Fibroblast of skin of abdomen (primary cell): ENCODE measurements at regions not wholly inside any gene's neighbourhood (a gene's known extent, or its start where the extent isn't known, plus 50 kb on each side); places are given as distances from the start of the nearest gene placed in this dataset.

Experiments used
- DNase-seq: peaks from one replicate; pipeline ENCODE4 v3.0.0-alpha.2; 2013

DNA sequence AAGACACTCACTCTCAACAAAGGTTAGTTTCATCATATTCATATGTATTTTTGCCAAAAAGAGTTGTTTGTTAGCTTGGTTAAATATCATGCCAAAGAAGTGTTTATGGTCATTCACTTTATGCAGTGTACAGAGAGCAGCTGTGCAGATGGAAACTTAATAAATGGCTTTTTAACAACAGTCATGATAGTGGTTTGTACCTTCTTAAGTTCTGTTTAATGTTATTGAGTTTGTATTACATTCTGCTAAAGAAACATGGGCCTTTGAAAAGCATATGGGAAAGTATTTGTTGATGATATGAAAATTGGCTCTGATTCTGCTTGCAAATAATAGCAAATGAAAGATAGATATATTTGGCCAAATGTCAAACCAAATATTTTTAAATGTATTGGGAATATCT lies 607.3 kb downstream of the NCAM2 start:
- no peak for DNase-seq

DNA sequence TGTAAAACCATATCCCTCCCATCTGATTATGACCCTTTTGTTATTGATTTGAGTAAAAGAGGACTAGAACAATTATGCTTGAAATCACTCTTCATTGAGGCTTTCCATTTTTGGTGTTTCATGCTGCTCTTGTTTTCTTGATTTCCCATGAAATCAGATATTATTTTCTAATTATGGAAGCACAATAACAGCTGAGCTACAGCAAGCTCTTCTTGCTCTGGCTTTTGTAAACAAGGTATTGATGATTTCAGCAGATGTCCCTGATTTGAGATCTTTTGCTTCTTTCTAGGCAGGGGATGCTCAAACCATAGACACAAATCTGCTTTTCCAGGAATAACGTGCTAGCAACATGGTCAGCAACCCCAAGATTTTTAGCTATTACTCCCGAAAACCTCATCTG lies 607.8 kb downstream of the NCAM2 start:
- DNase-seq = no peak

DNA sequence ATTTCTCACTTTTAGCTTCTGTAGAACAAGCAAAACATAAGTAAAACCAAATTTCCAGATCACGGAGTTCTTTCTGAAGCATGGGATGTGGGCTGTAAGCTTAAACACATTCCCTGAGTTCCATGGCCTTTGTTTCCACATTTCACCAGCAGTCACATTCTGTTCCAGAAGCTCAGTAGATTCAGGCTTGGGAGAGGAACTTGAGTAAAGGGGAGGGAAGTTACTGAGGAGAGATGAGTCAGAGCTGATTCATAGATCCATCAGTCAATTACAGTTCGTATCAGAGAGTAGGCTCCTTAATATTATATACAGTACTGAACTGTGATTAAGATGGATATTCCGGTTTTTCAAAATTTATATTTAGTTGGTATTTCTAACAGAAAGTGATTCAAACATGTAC lies 614.3 kb downstream of the NCAM2 start:
- DNase-seq = peak; percentile 94

DNA sequence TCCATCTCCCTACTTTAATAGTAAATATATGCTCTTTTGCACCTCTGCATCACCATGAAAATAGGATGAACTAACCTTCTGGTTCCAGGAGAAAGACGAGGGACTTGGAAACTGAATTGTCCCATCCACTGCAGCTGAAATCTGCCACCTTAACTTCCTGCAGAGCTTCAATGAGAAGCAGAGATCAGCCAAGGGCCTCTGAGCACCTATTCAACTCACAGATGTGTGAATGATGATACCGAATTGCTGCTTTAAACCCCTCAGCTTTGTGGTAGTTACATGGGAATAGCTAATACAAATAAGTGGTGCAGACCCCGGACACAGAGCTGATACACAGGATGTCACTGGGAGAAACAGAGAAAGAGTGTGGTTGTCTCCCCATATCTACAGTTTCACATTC lies 616.8 kb downstream of the NCAM2 start:
- no peak for DNase-seq

DNA sequence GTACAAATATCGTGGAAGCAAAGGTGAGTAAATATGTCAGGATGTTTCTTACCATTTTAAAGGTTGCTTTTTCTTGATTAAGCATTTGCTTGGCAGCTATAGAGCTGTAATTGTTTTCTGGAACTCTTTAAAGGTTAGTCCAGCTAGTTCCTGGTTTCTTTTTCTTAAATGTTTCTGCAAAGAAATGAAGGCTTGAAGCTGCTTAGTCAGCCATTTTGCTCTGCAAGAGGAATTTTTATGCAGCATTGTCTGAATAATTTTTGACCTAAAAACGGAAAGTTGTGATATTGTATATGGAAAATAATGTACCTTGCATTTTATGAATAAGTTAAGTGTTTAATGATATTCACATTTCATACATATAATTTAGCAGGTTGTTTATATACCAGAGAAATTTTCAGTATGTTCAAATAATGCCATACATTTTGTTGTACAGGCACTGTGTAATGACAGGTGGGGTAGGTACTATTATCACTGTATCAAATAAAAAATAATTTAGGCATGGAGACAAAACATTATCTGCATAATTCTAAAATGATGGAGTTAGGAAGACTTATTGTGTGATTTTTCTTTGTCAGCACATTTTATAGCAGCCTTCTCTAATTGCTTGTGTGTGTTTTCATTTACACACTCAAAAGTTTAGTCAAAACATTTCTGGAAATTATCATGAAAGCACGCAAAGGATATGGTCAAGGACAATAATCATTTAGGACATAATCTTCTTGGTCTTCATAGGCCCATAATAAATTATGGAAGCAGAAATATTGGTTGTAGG lies 624.4 kb downstream of the NCAM2 start:
- no peak for DNase-seq

DNA sequence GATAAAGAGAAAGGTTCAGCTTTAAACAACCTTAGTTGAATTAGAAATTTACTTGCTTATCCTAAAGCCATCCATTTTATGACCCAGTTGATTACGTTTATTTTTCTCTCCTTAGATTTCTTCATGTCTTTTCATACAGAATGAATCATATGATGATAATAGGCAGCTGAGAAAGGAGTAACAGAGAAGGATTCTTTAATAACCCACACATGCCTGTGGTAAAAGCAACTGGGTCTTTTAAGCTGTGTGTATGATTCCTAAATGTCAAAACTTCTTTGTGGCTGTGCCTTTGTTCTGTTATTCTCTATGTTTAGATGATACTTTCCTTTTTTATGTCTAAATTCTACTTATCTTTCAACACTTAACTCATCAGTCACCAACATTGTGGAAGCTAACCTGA lies 626.5 kb downstream of the NCAM2 start:
- DNase-seq = peak; percentile 83

DNA sequence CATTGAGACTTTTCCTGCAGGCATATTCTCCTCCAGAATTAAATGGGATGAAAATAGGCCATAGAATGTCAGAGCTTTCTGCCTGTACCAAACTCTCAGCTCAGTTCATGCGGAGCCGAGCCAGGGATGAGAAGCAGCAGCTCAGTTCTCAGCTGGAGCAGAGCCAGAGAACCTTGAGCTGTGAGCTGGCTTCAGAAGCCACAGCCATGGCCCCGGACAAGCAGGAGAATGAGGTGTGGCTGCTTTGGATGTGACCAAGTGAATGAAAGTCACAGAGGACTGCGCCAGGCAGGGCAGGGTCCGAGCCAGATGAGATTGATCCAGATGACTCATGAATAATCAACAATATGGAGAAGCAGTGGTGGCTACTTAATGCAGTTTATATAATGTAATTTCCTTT lies 633.8 kb downstream of the NCAM2 start:
- DNase-seq = peak; percentile 5

DNA sequence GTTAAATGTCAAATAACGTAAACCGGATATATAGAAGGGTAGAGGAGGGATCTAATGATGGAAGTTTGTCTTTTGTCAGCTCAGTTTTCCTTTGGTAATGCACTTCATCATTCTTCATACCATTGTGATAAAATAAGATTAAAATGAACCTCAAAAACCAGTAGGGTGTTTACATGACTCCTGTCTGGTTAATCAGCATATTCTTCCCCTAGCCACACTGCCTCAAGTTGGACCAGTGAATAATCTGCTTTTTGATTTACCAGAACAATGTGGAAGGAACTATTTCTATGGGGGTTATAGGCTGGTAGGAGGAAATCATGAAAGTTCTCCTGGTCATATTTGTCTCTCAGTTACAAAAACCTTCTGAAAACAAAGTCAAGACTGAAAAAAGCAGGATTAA lies 634.7 kb downstream of the NCAM2 start:
- no peak for DNase-seq

DNA sequence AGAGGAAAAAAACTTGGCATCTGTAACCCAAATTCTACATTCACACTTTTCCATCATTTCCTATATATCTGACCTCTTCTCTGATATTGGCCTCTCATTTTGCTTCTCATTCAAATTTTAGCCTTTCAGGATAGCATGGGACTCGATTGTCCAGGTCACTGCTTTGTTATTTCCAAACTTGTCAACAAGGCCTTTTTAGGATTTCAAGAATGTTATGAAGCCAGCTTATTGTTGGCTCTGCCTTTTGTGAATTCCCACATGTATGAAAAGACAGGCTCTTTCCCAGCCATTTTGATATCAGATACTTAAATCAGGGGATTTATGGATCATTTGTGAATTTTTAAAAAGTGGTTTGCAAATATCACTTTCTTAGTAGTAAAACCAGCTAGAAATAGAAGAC lies 663.5 kb downstream of the NCAM2 start:
- no peak for DNase-seq

DNA sequence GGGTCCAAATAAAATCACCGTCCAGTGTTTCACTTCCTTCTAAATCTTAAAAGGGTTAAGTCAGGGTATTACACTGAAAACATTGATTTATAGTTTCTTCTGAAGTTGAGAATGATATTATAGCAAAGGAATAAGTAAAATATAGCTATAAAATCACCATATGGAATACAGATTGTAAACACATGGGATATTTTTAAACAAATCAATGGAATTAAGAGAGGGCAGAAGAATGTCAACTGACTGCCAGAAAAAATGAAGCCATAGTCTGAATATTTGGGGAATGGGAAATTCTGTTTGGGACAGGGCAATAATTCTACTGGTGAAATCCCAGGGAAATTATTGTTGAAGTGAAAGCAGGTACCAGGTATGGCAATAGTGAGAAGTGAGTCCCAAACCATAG lies 664.6 kb downstream of the NCAM2 start:
- peak; percentile 56 for DNase-seq

DNA sequence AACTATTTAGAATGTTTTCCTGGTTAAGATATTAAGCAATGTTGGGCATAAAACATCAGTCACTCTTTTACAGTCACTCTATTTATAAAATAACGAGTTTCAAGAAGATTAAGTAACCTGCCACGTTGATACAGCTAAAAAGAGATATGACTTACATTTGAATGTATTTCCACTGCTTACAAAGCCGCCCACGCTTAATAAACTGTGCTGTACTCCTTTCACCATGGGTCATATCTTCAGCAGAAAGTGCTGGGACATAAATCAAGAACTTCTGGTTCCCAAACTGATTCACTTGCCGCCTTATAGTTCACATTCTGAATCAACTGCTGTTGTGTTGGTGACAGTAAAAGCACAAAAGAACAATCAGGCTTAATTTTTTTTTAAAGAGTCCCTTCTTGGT lies 666.7 kb downstream of the NCAM2 start:
- DNase-seq = no peak

DNA sequence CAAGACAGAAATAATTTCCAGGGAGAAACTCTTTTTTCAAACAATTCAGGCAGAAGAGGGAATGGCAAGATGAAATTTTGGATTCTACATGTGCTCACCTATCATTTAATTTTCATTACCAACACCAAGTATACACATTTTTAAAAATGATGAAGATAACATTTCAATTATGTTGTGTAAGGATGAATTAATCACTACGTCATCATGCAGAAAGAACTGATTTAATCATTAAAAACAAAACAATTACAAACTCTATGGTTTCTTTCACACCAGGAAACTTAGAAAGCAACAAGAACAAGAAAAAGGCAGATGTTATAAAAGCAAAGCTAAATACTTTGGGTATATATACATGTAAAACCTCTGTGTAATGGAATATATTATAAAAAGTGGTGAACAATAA lies 668.5 kb downstream of the NCAM2 start:
- DNase-seq = no peak

DNA sequence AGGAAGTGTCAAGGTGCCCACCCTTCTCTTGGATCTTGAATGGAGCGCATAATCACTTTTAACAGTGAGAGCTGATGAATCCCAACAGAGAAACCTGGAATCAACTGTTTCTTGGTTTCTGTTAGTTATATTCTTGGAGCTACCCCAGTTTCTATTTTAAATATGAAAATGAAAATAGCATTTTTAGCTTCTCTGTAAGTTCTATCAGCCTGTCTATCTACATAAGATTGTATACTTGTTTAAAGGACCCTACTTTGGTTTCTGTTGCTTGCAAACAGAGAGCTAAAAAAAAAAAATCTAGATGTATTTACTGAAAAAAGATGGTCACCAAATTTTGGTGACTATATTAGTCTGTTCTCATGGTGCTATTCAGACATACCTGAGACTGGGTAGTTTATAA lies 670.0 kb downstream of the NCAM2 start:
- DNase-seq = no peak

DNA sequence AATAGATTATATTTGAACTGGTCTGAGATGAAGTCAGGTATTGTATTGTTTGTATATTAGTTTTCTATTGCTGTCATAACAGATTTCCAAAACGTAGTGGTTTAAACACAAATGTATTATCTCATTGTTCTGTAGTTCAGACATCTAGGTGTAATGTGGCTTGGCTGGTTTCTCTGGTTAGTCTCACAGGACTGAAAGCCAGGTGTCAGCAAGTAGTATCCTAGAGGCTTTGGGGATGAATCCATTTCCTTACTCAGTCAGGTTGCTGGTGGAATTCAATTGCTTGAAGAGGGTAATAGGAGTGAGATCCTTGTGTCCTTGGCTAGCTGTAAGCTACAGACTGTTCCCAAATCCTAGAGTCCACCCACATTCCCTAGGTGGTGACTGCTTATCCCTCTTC lies 675.8 kb downstream of the NCAM2 start:
- no peak for DNase-seq

DNA sequence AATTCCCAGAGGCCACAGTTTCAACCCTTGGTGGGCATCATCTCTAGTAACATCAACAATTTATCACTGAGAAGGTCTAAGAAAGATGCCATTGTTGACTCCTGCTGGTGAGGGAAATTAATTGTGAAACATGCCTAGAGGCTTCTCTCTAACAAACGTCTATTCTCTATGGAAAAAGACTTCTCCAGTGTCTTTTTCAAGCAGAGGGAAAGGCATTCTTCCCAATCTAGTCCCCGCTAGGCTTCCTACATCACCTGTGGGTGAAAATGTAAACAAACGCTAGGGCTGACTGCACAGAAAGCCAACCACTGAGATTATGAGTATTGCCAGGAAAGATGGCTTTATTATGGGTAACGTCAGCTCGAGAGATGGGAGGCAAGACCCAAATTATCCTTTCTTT lies 677.4 kb downstream of the NCAM2 start:
- no peak for DNase-seq

DNA sequence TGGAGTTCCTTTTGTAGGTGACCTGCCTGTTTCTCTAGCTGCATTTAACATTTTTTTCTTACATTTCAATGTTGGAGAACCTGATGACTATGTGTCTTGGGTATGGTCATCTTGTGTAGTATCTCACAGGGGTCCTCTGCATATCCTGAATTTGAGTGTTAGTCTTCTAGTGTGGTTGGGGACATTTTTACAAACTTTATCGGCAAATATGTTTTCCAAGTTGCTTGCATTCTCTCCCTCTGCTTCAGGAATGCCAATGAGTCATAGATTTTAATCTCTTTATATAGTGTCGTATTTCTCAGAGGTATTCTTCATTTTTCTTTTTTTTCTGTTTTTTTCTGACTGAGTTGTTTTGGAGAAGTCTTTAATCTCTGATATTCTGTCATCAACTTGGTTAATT lies 684.0 kb downstream of the NCAM2 start:
- peak; percentile 76 for DNase-seq

DNA sequence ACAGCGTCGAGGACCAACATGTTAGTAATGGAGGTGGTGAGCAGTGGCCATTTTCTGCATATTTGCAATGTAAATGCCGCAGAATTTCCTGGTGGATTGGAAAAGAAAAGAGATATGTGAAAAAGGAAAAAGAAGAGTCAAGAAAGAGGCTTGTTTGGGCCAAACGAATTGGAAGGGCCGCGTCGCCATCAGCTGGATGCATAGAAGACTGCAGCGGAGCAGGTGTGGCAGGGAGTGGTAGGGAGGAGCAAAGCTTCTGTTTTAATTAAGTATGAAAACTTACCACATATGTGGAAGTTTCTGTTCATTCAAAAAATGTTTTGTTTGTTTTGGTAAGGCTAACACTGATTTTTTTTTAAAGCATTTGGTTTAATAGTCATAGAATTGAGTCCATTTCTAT lies 690.7 kb downstream of the NCAM2 start:
- DNase-seq = peak; percentile 43

DNA sequence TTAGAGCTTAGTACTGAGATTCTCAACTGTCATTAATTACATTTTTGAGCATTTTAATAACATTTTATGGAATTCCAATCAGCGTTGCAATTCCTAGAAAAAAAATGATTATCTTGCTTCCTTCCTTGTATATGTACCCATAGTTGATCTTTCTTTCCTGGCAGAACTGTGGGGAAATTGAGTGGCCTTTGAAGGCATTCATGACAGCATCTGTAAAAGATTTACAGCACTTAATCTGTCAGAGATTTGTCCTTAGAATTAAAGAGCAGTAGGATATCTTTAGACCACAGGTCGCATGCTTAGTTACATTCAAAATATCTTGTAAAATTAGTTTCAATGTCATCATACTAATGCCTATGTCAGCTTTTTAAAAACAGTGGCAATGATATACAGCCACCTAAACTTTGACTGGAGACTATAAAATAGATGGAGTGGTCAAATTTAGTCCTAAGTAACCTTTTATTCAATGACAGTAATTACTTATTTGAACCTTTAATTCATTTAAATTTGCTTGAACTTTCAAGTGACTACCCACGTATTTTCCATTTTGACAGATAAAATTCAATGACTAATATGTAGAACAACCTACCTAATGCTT lies 692.0 kb downstream of the NCAM2 start:
- no peak for DNase-seq

DNA sequence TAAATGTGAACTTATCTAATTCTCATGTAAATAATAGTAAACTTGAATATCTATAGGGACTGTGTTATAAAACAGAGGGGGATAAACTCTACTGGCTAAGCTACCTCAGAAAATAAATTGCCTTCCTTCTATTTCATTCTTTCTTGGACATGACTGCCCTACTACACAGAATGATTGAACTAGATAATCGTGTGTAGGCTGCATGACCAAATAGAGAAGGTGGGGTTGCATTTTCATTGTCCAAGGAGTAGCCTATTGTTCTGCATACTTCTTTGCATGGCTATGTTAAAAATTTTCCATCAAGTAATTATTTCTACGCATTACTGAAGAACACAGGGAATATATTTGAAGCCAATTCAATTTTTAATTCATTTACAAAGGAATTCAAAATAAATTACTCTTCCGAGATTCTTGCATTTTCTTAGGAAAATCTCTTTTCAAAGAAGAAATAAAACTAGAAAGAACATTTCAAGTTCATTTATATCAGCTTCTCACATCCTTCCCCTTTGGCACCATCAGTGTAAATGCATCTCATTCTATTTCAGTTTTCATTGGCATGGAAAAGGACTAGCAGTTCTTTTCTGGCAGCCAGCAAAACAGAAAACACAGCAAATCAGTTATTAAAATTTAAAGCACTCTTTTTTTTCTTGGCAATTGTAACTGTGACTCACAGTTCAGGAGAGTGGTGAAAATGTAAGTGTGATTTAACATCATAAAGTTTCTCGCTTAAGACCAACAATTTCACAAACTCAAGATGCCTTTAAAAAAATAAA lies 714.7 kb downstream of the NCAM2 start:
- DNase-seq = peak; percentile 86

DNA sequence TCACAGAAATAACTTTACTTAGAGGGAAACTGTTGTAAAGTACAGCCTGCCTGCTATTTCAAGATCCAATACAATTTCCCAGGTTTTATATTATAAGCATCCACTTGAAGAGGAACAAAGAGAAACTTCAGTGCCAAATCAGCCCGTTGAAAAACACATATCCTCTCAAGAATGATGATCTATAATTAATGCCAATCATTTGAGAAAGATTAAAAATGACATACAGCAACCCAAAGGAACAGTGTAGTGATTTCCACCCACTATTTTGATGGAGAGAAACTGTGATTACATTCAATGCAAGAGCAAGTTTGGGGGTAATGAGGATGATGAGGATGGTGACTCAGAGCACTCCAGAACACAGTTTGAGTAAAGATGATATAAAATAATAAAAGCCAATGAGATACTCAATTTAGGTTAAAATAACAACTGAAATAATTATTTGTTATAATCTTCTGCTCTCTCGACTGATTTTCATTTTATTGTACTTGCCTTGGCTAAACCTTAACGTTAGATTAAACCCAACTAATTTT lies 715.5 kb downstream of the NCAM2 start:
- peak; percentile 43 for DNase-seq

DNA sequence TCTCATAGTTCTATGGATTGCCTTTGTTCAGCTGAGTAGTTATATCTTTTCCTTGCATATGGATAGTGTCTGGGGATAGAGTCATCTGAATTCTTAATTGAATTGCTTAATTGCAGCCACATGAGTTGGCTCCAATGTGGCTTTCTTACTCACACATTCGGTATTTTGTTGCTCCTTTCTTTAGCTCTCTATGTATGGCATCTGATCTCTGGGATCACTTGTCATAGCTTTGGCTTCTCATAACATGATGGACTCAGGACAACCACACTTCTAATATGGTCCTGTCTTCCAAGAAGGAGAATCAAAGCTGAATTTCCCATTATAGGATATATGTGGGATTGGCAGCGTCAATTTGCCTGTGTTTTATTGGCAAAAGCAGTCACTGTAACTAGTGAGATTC lies 716.2 kb downstream of the NCAM2 start:
- DNase-seq = peak; percentile 97

DNA sequence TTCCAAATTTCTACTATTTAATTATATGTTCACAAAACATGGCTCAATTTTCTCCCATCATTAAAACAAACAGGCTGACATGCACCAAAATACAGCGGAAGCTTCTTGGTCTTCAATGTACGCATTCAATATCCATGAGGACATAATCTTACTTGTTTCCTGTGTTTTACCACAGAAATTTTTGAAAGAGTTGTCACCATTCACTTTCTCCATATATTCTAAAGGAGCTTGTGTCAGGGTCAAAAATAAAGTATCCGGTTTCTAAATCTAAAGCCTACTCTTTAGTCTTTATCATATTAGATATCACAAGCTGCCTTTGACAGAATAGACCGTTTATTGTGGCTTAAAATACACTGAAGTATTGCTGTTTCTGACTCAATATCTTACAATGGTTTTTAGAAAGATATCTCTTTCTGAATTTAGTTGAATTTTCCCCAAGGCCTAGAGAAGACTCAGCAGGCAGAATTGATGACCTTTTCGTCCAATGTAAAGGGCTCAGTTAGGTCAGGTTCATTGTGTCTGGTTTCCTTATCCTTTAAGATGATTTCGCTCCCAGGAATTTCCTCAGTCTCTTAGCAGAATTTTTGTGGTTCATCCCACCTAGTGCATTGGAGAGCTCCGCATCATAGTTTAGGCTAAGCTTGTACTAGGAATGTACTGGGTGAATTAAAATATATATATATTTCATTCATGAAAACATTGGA lies 717.2 kb downstream of the NCAM2 start:
- DNase-seq = peak; percentile 98

DNA sequence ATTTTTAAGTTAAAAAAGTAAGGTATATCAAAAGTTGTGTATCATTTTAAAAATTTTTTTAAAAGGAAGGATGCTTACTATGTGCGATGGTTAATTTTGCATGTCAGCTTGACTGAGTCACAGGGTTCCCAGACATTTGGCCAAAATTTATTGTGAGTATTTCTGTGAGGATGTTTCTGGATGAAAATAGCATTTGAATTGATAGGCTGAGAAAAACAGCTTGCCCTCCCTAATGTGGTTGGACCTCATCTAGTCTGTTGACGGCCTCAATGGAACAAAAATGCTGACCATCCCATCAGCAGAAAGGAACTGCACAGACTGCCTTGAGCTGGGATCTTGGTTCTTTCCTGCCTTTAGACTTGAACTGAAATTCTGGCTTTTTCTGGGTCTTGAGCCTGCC lies 724.5 kb downstream of the NCAM2 start:
- peak; percentile 57 for DNase-seq
